Activated naive CD4-positive, alpha-beta T cell (primary cell): ENCODE measurements at regions not wholly inside any gene's neighbourhood (a gene's known extent, or its start where the extent isn't known, plus 50 kb on each side); places are given as distances from the start of the nearest gene placed in this dataset.
"Not testable (repeated sequence)": the region's sequence is repeated elsewhere in the genome, so short reads cannot be mapped to it uniquely, and the experiment has no call there.

Experiments
- DNase-seq, 4 experiments: peaks; one replicate each; lab custom pipeline; 2025; lab: John Stamatoyannopoulos, UW

GRCh38 chr2:106292627-106293026 is 98.5 kb upstream of the UXS1 start:
- no peak for DNase-seq

- no peak for DNase-seq
Measured at GRCh38 chr2:106288873-106289272, 94.8 kb upstream of the UXS1 start.

GRCh38 chr2:106285237-106285829 is 91.2 kb upstream of the UXS1 start:
- no peak for DNase-seq

- DNase-seq: no peak
Measured at GRCh38 chr2:106284691-106285202, 90.6 kb upstream of the UXS1 start.

GRCh38 chr2:106284255-106284654 is 90.2 kb upstream of the UXS1 start:
- DNase-seq: no peak

- not testable (repeated sequence) for DNase-seq
Measured at GRCh38 chr2:106283228-106284152, 89.4 kb upstream of the UXS1 start.

- no peak for DNase-seq
Measured at GRCh38 chr2:106282462-106283170, 88.5 kb upstream of the UXS1 start.

GRCh38 chr2:106281907-106282430 is 87.9 kb upstream of the UXS1 start:
- not testable (repeated sequence) for DNase-seq

- DNase-seq: no peak
Measured at GRCh38 chr2:106280722-106281446, 86.8 kb upstream of the UXS1 start.

GRCh38 chr2:106280224-106280623 is 86.1 kb upstream of the UXS1 start:
- DNase-seq: no peak

GRCh38 chr2:106278112-106278876 is 84.2 kb upstream of the UXS1 start:
- DNase-seq: no peak

- no peak for DNase-seq
Measured at GRCh38 chr2:106277426-106277825, 83.3 kb upstream of the UXS1 start.

- no peak for DNase-seq
Measured at GRCh38 chr2:106275971-106276370, 81.9 kb upstream of the UXS1 start.

- DNase-seq: no peak
Measured at GRCh38 chr2:106274668-106275067, 80.6 kb upstream of the UXS1 start.

GRCh38 chr2:106272216-106272807 is 78.2 kb upstream of the UXS1 start:
- no peak for DNase-seq

- no peak for DNase-seq
Measured at GRCh38 chr2:106270471-106270891, 76.4 kb upstream of the UXS1 start.

GRCh38 chr2:106269591-106270291 is 75.6 kb upstream of the UXS1 start:
- DNase-seq: peak in 2 of 4 experiments; percentile 16 to 46

- no peak for DNase-seq
Measured at GRCh38 chr2:106267997-106268396, 73.9 kb upstream of the UXS1 start.

- no peak for DNase-seq
Measured at GRCh38 chr2:106261871-106262321, 67.8 kb upstream of the UXS1 start.

- DNase-seq: not testable (repeated sequence)
Measured at GRCh38 chr2:106258859-106259258, 64.8 kb upstream of the UXS1 start.
